Nephron progenitor cell (in vitro differentiated cells): ENCODE measurements at regions not wholly inside any gene's neighbourhood (a gene's known extent, or its start where the extent isn't known, plus 50 kb on each side); places are given as distances from the start of the nearest gene placed in this dataset.

Experiments used
- DNase-seq: peaks from one replicate; pipeline ENCODE4 v3.0.0; 2021
- H3K27ac Mint-ChIP-seq: 2 replicates; pipeline ENCODE4 v1.8.0; 2021; ENCODE audit warnings: mild to moderate bottlenecking, moderate library complexity, mixed read lengths
- H3K27me3 Mint-ChIP-seq: 2 replicates; pipeline ENCODE4 v1.8.0; 2021; ENCODE audit warnings: mild to moderate bottlenecking, low read depth, mixed read lengths; ENCODE audit not compliant: poor library complexity
- H3K36me3 Mint-ChIP-seq: 2 replicates; pipeline ENCODE4 v1.8.0; 2021; ENCODE audit warnings: low read depth, mixed read lengths
- H3K4me1 Mint-ChIP-seq: 2 replicates; pipeline ENCODE4 v1.8.0; 2021; ENCODE audit warnings: mixed read lengths
- H3K4me3 Mint-ChIP-seq: 2 replicates; pipeline ENCODE4 v1.8.0; 2021; ENCODE audit warnings: mild to moderate bottlenecking, moderate library complexity, mixed read lengths
- H3K9me3 Mint-ChIP-seq: 2 replicates; pipeline ENCODE4 v1.8.0; 2021; ENCODE audit warnings: mild to moderate bottlenecking, moderate library complexity, mixed read lengths
- TF ChIP-seq, protein P1 (sequence below): fragments of 200-600 bp; sonication (generic); IDR thresholded peaks from 2 replicates; pipeline ENCODE4 v1.5.0; 2021; ENCODE audit warnings: antibody characterized with exemption

DNA sequence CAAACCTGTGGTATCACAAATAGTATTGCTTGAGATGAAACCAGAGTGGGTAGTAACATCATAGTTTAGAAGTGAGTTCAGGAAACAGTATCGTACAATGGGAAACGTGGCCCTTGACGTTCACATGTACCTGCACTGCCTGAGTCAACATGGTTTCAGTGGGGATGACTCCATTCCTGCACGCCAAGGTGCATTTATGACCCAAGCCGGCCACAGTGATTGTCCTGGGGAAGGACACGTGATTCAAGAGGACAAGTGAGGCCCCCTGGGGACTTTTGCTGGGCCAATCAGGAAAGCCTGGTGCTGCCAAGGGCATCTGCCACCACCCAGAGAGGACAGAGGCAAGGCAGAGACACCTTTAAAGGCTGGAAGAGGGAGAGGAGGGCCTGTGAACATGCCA lies 119.2 kb downstream of the AXIN2 start:
- H3K36me3 Mint-ChIP-seq, result no peaks in the 10 kb centered on the region
- TF ChIP-seq, protein P1, sequence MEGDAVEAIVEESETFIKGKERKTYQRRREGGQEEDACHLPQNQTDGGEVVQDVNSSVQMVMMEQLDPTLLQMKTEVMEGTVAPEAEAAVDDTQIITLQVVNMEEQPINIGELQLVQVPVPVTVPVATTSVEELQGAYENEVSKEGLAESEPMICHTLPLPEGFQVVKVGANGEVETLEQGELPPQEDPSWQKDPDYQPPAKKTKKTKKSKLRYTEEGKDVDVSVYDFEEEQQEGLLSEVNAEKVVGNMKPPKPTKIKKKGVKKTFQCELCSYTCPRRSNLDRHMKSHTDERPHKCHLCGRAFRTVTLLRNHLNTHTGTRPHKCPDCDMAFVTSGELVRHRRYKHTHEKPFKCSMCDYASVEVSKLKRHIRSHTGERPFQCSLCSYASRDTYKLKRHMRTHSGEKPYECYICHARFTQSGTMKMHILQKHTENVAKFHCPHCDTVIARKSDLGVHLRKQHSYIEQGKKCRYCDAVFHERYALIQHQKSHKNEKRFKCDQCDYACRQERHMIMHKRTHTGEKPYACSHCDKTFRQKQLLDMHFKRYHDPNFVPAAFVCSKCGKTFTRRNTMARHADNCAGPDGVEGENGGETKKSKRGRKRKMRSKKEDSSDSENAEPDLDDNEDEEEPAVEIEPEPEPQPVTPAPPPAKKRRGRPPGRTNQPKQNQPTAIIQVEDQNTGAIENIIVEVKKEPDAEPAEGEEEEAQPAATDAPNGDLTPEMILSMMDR, result no peak
- no peak for DNase-seq
- no peaks in the 10 kb centered on the region for H3K9me3 Mint-ChIP-seq
- no peak overlapping the region for H3K4me3 Mint-ChIP-seq
- no peak overlapping the region for H3K27ac Mint-ChIP-seq
- H3K27me3 Mint-ChIP-seq, result peaks cover 5% of the 10 kb centered on the region
- peaks cover 48% of the 10 kb centered on the region for H3K4me1 Mint-ChIP-seq

DNA sequence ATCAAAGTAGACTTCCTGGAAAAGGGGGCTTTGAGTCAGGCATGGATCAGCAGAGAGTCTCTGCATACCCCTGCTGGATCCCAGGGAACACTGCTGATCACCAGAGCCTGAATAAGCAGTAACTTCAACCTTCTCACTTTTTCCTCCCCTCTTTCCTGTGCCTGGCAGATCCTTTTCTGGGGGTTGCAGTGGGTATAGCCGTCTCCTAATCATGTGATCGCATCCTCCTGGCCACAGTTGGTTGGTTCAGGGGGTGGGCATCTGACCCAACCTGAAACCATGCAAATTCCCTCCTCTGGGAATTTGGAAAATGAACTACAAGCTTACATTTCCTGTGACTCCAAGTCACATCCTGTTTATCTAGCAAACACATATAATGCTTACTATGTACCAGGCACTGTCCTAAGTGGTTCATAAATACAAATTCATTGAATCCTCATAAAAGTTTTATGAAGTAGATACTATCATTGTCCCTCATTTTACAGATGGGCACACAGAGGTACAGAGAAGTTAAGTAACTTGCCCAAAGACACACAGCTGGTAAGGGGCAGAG lies 120.3 kb downstream of the AXIN2 start:
- DNase-seq, result no peak
- Mint-ChIP-seq H3K27me3 (no peaks in the 10 kb centered on the region), H3K4me1 (peaks cover 48% of the 10 kb centered on the region), H3K27ac (peak overlapping the region; percentile 30), H3K9me3 (no peaks in the 10 kb centered on the region), H3K4me3 (no peak overlapping the region), H3K36me3 (no peaks in the 10 kb centered on the region)
- TF ChIP-seq, protein P1, result no peak

DNA sequence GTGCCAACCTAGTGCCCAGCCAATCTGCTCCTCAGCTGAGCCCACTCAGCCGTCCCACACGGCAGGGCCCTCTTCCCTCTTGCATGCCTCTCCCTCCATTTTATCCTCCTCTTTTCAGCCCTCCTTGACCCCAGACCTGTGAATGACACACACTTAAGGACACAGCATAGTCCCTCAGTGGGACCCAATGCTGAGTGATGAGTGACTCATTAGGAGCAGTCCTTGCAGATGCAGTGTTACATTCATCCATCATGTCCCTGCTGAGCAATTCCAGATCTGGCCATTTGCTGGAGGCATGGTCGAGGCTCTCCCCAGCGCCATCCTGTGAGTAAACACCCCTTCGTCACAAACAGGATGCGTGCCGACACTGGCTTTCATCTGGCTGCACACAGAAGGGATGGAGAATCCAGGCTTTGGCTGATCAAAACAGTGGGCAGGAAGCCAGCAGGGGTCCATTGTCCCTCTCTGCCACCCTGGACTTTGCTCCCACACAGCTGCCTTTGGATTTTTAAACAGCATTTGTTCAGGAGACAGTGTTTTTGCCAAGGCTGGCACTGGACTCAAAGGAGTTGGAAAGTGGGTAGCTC lies 122.6 kb downstream of the AXIN2 start:
- peaks cover under 1% of the 10 kb centered on the region for H3K27me3 Mint-ChIP-seq
- H3K27ac Mint-ChIP-seq, result peak overlapping the region; percentile 6
- TF ChIP-seq, protein P1, result no peak
- no peak overlapping the region for H3K4me3 Mint-ChIP-seq
- H3K9me3 Mint-ChIP-seq, result no peaks in the 10 kb centered on the region
- peaks cover 55% of the 10 kb centered on the region for H3K4me1 Mint-ChIP-seq
- no peak for DNase-seq
- no peaks in the 10 kb centered on the region for H3K36me3 Mint-ChIP-seq

DNA sequence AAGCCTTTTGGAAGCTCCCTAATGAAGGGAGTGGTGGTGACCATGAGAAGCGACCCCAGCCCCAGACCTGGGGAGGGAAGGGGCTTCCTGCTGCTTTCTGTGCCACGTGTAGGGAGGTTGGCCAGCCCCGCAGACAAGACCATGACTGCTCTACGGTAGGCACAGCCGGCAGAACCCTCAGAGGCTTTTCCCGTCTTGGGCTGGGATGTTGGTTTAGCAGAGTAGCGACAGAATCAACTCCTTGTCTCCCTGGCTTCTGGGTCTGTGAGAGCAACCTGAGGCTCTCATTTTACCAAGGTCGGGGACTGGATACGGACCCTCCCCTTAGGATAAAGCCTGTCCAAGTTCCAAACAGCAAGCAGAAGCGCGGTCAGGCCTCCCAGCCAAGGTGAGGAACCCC lies 123.3 kb downstream of the AXIN2 start:
- peak overlapping the region; percentile 91 for H3K27ac Mint-ChIP-seq
- peaks cover 2% of the 10 kb centered on the region for H3K27me3 Mint-ChIP-seq
- peaks cover 3% of the 10 kb centered on the region for H3K36me3 Mint-ChIP-seq
- TF ChIP-seq, protein P1, result no peak
- H3K4me3 Mint-ChIP-seq, result no peak overlapping the region
- H3K9me3 Mint-ChIP-seq, result peaks cover 5% of the 10 kb centered on the region
- H3K4me1 Mint-ChIP-seq, result peaks cover 58% of the 10 kb centered on the region
- no peak for DNase-seq

DNA sequence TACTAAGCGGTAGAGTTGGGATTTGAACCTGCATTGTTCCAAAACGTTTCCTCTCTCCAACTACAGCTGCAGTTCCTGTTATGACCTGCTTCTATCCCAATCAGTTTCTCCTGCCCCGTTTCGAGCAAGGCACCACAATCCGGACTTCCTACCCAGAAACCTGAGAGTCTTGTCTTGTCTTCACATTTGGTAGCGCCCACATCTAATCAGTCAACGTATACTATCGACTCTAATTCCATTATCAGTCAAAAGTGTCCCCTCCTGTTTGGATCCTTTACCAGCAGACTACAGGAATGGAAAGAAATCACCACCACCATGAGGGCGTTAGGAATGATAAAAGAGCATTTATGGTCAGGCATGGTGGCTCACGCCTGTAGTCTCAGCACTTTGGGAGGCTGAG lies 124.6 kb downstream of the AXIN2 start:
- Mint-ChIP-seq H3K27me3 (peaks cover 2% of the 10 kb centered on the region), H3K4me1 (peaks cover 58% of the 10 kb centered on the region), H3K9me3 (peaks cover 15% of the 10 kb centered on the region), H3K4me3 (no peak overlapping the region), H3K27ac (no peak overlapping the region), H3K36me3 (peaks cover 4% of the 10 kb centered on the region)
- TF ChIP-seq, protein P1, result no peak
- DNase-seq, result no peak

DNA sequence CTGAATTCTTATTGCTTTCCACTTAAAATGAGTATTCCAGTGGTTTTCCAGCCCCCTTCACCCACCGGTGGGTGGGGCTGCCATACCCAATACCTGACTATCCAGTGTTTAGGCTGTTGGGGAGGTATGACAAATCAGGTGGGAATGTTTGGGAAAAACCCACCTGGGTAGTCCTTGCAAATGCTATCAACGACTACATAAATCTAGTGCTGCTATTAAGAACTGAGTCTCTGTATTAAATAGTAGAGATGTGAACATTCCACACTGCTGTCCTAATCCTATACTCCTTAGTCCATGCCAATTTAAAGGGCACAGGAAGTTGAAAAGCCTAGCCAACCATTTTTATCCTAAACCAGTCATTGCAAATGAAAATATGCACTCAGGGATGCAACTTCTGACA lies 126.6 kb downstream of the AXIN2 start:
- Mint-ChIP-seq H3K36me3 (peaks cover 4% of the 10 kb centered on the region), H3K4me1 (peaks cover 44% of the 10 kb centered on the region), H3K4me3 (no peak overlapping the region), H3K27ac (no peak overlapping the region), H3K9me3 (peaks cover 19% of the 10 kb centered on the region), H3K27me3 (peaks cover 2% of the 10 kb centered on the region)
- TF ChIP-seq, protein P1, result no peak
- DNase-seq, result no peak
